GM12891 (cell line): ENCODE measurements at regions not wholly inside any gene's neighbourhood (a gene's known extent, or its start where the extent isn't known, plus 50 kb on each side); places are given as distances from the start of the nearest gene placed in this dataset.

ENCODE experiments used
- DNase-seq: peaks from one replicate; pipeline ENCODE4 v3.0.0; 2011; ENCODE audit warnings: low spot score; ENCODE audit not compliant: insufficient read length
- FAIRE-seq: peaks from 2 replicates; lab custom pipeline; 2011; peaks lifted over from hg19 to GRCh38; lab: Jason Lieb, UNC
- PAX5 ChIP-seq: IDR thresholded peaks from 2 replicates; pipeline ENCODE4 v1.6.1; 2011; ENCODE audit warnings: low read length, moderate library complexity, mild to moderate bottlenecking; ENCODE audit not compliant: insufficient read depth, severe bottlenecking
- POLR2A ChIP-seq: IDR thresholded peaks from 2 replicates; pipeline ENCODE4 v1.6.1; 2011; ENCODE audit warnings: low read depth, low read length, control low read depth
- POLR2AphosphoS5 ChIP-seq: IDR thresholded peaks from 2 replicates; pipeline ENCODE4 v1.6.1; 2011; ENCODE audit warnings: low read depth, low read length, control low read depth
- POU2F2 ChIP-seq: IDR thresholded peaks from 2 replicates; pipeline ENCODE4 v1.6.1; 2011; ENCODE audit warnings: low read depth, mild to moderate bottlenecking, control low read depth, low read length, moderate library complexity
- SPI1 ChIP-seq: IDR thresholded peaks from 2 replicates; pipeline ENCODE4 v1.6.1; 2011; ENCODE audit warnings: low read depth, low read length, control low read depth
- TAF1 ChIP-seq: IDR thresholded peaks from 2 replicates; pipeline ENCODE4 v1.6.1; 2011; ENCODE audit warnings: low read depth, low read length, control low read depth

DNA sequence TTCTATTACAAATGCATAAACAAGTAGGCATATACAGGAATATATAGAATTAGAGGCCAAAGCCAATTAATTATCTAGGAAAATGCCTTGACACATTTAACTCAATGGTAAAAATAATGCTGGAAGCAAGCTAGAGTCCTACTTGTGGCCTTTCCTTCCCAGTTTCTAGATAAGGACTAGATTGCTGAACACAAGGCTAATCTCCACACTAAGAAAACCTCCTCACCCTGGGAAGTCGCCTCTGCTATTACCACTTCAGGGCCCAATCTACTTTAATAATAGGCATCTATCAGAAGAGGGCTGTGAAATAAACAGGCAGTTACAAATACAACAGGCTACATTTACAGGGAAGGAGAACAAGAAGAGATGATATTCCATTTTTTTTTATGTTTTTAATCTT lies 80.5 kb upstream of the PRICKLE2 start:
- DNase-seq (no peak), FAIRE-seq (no peak)
- TF ChIP-seq SPI1 = no peak
- no peak for TF ChIP-seq PAX5
- TF ChIP-seq POLR2AphosphoS5 = no peak
- no peak for TF ChIP-seq POU2F2
- no peak for TF ChIP-seq TAF1
- no peak for TF ChIP-seq POLR2A

DNA sequence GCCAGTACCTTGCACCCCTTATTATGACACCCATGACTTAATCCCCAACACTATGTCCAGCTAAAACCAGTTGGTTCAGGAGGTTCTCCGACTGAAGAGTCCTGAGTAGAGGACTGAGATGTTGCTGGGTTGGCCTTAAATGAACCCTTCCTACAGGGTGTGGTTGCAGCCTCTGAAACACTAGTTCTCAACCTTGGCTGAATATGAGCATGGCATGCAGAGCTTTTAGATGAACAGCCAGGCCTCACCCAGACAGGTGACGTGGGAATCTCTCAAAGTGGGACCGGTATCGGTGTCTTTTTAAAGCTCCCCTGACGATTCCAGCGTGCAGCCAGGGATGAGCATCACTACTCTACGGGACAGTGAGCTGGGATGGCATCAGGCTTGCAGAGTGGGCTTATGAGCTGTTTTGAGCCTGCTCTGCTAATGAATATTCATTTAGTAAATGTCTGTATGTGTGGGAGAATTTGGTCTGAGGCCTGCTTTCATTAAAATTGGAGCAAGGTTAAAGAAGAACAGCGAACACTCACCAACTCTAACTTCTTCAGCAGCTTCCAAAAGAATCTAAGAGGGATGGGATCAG lies 79.7 kb upstream of the PRICKLE2 start:
- no peak for DNase-seq
- TF ChIP-seq POLR2A = no peak
- no peak for TF ChIP-seq TAF1
- TF ChIP-seq PAX5 = no peak
- no peak for TF ChIP-seq POU2F2
- FAIRE-seq = no peak

DNA sequence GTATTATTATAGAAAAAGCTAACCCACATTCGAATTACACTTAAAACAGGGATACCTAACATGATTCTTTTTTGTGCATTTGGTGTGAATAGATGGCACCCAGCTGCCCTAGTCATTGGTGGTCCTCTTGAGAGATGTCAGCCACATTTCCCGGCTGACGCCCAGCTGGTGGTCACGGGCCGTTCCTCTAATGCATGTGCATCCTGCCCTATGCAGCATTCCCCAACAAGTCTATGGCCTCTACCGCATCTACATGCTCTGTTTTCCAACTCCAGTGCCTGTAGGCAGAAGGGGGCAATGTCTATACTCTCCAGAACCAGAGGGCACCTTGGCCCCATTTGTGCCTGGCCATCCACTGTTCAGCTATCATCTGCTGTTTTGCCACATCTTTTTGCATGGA lies 78.6 kb upstream of the PRICKLE2 start:
- FAIRE-seq (no peak), DNase-seq (no peak)
- TF ChIP-seq TAF1 = no peak
- no peak for TF ChIP-seq POLR2AphosphoS5
- TF ChIP-seq POU2F2 = no peak
- TF ChIP-seq PAX5 = no peak
- no peak for TF ChIP-seq SPI1
- no peak for TF ChIP-seq POLR2A

DNA sequence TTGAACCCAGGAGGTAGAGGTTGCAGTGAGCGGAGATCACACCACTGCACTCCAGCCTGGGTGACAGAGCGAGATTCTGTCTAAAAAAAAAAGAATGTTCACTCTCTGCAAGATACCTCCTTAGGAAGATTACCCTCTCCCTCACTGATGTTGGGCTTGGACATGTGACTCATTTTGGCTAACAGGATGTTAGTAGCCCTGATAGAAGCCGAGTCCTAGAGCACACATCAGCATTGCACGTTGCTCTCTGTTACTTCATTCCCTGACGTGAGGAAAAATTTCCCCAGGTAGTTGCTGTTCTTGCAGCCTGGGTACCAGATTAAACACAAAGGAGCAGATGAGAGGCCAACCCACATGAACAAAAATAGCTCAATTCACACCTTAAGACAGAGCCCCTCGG lies 78.1 kb upstream of the PRICKLE2 start:
- TF ChIP-seq PAX5 (no peak), POLR2AphosphoS5 (no peak), POLR2A (no peak), TAF1 (no peak), POU2F2 (no peak), SPI1 (no peak)
- no peak for FAIRE-seq
- no peak for DNase-seq

DNA sequence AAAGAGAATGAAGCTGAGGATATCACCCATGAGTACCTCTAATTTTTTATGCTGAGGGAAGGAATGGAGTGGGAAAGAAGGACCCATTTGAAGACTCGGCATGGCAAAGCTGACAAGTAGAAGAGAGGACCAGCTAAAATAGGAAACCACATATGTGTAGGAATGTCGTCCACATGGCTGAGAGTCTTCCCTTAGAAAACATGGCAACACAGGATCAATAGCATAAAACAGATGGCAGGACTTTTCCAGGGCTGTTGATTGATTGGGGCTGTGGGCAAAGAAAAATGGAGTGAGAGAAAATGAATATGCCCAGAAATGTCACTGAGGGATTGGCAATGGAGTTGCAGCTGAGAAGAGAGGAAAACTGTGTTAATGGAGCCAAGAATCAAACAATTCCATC lies 76.2 kb upstream of the PRICKLE2 start:
- DNase-seq = no peak
- FAIRE-seq = no peak
- TF ChIP-seq POU2F2 (no peak), POLR2A (no peak), POLR2AphosphoS5 (no peak), SPI1 (no peak), PAX5 (no peak), TAF1 (no peak)

DNA sequence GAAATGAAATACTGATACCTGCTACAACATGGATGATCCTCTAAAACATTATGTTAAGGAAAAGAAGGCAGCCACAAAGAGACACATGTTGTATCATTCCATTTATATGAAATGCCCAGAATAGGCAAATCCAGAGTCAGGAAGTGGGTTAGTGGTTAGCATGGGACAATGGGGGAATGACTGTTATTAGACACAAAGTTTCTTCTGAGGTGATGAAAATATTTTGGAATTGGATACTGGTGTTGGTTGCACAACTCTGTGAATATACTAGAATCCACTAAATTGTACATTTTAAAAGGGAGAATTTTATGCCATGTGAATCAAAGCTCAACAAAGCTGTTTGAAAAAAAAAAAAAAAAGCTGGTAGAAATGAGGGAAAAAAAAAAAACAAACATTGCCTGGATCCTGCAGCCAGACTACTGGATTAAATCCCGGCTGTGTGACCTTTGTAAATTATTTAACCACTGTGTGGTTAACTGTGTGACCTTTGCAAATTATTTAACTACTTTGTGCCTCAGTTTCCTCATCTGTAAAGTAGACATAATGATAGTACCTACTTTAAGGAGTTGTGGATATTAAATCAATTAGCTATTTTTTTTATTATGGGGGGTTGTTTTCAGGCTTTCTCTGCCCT lies 75.6 kb upstream of the PRICKLE2 start:
- DNase-seq (no peak), FAIRE-seq (no peak)
- TF ChIP-seq POLR2AphosphoS5 (no peak), PAX5 (no peak), SPI1 (no peak), POLR2A (no peak), POU2F2 (no peak), TAF1 (no peak)

DNA sequence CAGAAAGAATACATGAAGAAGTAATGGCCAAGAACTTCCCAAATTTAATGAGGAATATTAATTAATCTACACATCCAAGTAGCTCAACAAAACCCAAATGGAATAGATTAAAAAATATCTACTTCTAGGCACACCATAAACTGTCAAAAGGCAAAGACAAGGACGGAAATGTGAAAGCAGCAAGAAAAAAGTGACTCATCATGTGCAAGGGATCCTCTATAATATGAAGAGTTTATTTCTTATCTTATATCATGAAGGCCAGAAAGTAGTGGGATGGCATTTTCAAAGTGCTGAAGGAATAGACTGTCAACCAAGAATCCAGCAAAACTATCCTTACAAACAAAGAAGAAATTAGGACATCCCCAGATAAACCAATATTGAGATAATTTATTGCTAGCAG lies 73.9 kb upstream of the PRICKLE2 start:
- FAIRE-seq (no peak), DNase-seq (no peak)
- no peak for TF ChIP-seq POU2F2
- TF ChIP-seq TAF1 = no peak
- TF ChIP-seq SPI1 = no peak

DNA sequence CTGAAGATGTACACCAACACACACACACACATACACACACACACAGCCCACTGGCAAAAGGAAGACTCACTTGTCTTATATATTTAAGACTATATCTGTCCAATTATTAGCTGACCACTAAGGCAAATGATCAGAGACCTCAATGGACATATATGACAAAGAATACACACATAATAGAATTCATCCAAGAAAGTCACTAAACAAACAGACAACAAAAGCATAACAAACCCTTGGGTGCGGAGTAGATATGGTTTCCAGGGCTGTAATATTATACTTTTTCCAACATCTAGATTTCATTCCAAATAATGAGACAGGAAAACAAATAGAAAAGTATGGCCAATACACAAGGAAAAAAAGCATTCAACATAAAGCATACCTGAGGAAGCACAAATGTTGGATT lies 72.3 kb upstream of the PRICKLE2 start:
- FAIRE-seq = no peak
- no peak for TF ChIP-seq PAX5
- no peak for TF ChIP-seq POLR2A
- TF ChIP-seq POU2F2 = no peak
- TF ChIP-seq TAF1 = no peak
- no peak for TF ChIP-seq POLR2AphosphoS5
- TF ChIP-seq SPI1 = no peak
- DNase-seq = no peak

DNA sequence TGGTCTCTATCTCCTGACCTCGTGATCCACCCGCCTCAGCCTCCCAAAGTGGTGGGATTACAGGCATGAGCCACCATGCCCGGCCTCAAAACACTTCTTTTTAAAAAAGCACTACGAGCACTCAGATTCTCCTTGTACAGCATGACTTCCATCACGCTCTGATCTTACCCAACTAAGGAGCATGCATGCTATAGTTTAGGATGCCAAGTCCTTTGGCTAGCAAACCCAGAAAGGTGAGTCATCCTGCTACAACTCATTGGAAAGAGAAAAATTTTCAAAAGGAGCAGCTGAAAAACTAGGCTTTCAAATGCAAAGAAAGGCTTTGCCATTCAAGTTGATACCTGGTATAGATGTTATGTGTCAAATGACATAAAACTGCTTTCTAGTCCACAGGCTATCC lies 70.3 kb upstream of the PRICKLE2 start:
- no peak for TF ChIP-seq POLR2AphosphoS5
- TF ChIP-seq POLR2A = no peak
- no peak for TF ChIP-seq TAF1
- TF ChIP-seq POU2F2 = no peak
- TF ChIP-seq SPI1 = no peak
- TF ChIP-seq PAX5 = no peak
- DNase-seq (no peak), FAIRE-seq (no peak)

DNA sequence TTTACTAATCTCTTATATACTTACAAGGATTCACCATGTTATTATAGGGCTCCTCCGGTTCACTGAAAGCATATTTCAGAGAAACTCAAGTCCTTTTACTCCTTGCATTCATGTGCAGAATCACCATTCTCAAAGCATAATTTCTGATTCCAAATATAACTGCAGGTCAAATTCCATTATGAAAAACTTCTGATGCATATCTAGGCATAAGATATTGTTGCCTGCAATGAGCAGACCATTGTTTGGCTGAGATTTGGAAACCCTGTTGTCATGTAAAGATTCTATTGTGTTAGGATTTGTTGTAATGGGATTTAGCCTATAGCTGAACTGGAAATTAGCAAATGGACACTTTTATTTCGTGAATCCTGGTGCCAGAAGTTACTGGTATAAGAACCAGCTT lies 69.5 kb upstream of the PRICKLE2 start:
- no peak for TF ChIP-seq SPI1
- no peak for TF ChIP-seq PAX5
- TF ChIP-seq POLR2A = no peak
- TF ChIP-seq POU2F2 = no peak
- no peak for TF ChIP-seq TAF1
- no peak for TF ChIP-seq POLR2AphosphoS5
- FAIRE-seq = no peak
- DNase-seq = no peak
